Embryonic facial prominence (tissue), 1 donor: ENCODE measurements at regions not wholly inside any gene's neighbourhood (a gene's known extent, or its start where the extent isn't known, plus 50 kb on each side); places are given as distances from the start of the nearest gene placed in this dataset.

Experiments
- DNase-seq: peaks from one replicate; pipeline ENCODE4 v3.0.0-alpha.2; 2016; ENCODE audit errors: extremely low spot score

GRCh38 chr5:3364941-3365340, 230.7 kb upstream of the IRX1 start:
- no peak for DNase-seq

- DNase-seq: no peak
These were observed 231.2 kb upstream of the IRX1 start for GRCh38 chr5:3364433-3364832.

GRCh38 chr5:3362606-3362910, 233.1 kb upstream of the IRX1 start:
- DNase-seq: no peak

GRCh38 chr5:3361811-3362605, 233.6 kb upstream of the IRX1 start:
- DNase-seq: no peak

GRCh38 chr5:3359642-3360041, 236.0 kb upstream of the IRX1 start:
- no peak for DNase-seq

- no peak for DNase-seq
These were observed 238.3 kb upstream of the IRX1 start for GRCh38 chr5:3357291-3357690.

- DNase-seq: no peak
These were observed 239.6 kb upstream of the IRX1 start for GRCh38 chr5:3356016-3356415.

GRCh38 chr5:3355126-3355525, 240.5 kb upstream of the IRX1 start:
- DNase-seq: no peak

GRCh38 chr5:3354606-3355005, 241.0 kb upstream of the IRX1 start:
- DNase-seq: no peak

- no peak for DNase-seq
These were observed 242.1 kb upstream of the IRX1 start for GRCh38 chr5:3353561-3353960.

GRCh38 chr5:3352711-3353110, 242.9 kb upstream of the IRX1 start:
- DNase-seq: no peak

- no peak for DNase-seq
These were observed 243.8 kb upstream of the IRX1 start for GRCh38 chr5:3351581-3352442.

- DNase-seq: no peak
These were observed 244.9 kb upstream of the IRX1 start for GRCh38 chr5:3350781-3351180.

GRCh38 chr5:3349704-3350565, 245.7 kb upstream of the IRX1 start:
- DNase-seq: no peak

GRCh38 chr5:3348576-3349535, 246.8 kb upstream of the IRX1 start:
- DNase-seq: no peak

- no peak for DNase-seq
These were observed 247.9 kb upstream of the IRX1 start for GRCh38 chr5:3347741-3348140.

- DNase-seq: no peak
These were observed 249.4 kb upstream of the IRX1 start for GRCh38 chr5:3346111-3346820.

- DNase-seq: no peak
These were observed 250.4 kb upstream of the IRX1 start for GRCh38 chr5:3345195-3345594.

- no peak for DNase-seq
These were observed 251.0 kb upstream of the IRX1 start for GRCh38 chr5:3344671-3345070.

GRCh38 chr5:3343911-3344310, 251.7 kb upstream of the IRX1 start:
- DNase-seq: no peak
